ENCODE measurements at regions not wholly inside any gene's neighbourhood (a gene's known extent, or its start where the extent isn't known, plus 50 kb on each side); places are given as distances from the start of the nearest gene placed in this dataset.

GRCh38 chr3:87175732-87176131 lies 51.4 kb upstream of the CHMP2B start:
- no peak for DNase-seq (ENCODE audit: low spot score)

- peak; percentile 2 for DNase-seq (ENCODE audit: low spot score)
These were observed 53.3 kb upstream of the CHMP2B start for GRCh38 chr3:87173776-87174175.

GRCh38 chr3:87173071-87173470 lies 54.0 kb upstream of the CHMP2B start:
- DNase-seq (ENCODE audit: low spot score) = no peak

GRCh38 chr3:87167628-87168456 lies 59.3 kb upstream of the CHMP2B start:
- peak; percentile 58 for DNase-seq (ENCODE audit: low spot score)

- DNase-seq (ENCODE audit: low spot score) = no peak
These were observed 62.9 kb upstream of the CHMP2B start for GRCh38 chr3:87164245-87164644.

- DNase-seq (ENCODE audit: low spot score) = no peak
These were observed 65.3 kb upstream of the CHMP2B start for GRCh38 chr3:87161851-87162250.

- DNase-seq (ENCODE audit: low spot score) = no peak
These were observed 65.7 kb upstream of the CHMP2B start for GRCh38 chr3:87161417-87161816.

- no peak for DNase-seq (ENCODE audit: low spot score)
These were observed 66.1 kb upstream of the CHMP2B start for GRCh38 chr3:87161013-87161412.

GRCh38 chr3:87158823-87159222 lies 68.3 kb upstream of the CHMP2B start:
- DNase-seq (ENCODE audit: low spot score) = no peak

- DNase-seq (ENCODE audit: low spot score) = no peak
These were observed 79.1 kb upstream of the CHMP2B start for GRCh38 chr3:87148020-87148419.

GRCh38 chr3:87147562-87147961 lies 79.5 kb upstream of the CHMP2B start:
- no peak for DNase-seq (ENCODE audit: low spot score)

GRCh38 chr3:87145553-87145952 lies 81.6 kb upstream of the CHMP2B start:
- DNase-seq (ENCODE audit: low spot score) = peak; percentile 46

- no peak for DNase-seq (ENCODE audit: low spot score)
These were observed 91.0 kb upstream of the CHMP2B start for GRCh38 chr3:87136066-87136596.

- no peak for DNase-seq (ENCODE audit: low spot score)
These were observed 91.7 kb upstream of the CHMP2B start for GRCh38 chr3:87135412-87135811.

GRCh38 chr3:87132801-87133200 lies 94.3 kb upstream of the CHMP2B start:
- no peak for DNase-seq (ENCODE audit: low spot score)

GRCh38 chr3:87128006-87128405 lies 99.1 kb upstream of the CHMP2B start:
- no peak for DNase-seq (ENCODE audit: low spot score)

GRCh38 chr3:87127281-87127680 lies 99.8 kb upstream of the CHMP2B start:
- no peak for DNase-seq (ENCODE audit: low spot score)

- DNase-seq (ENCODE audit: low spot score) = no peak
These were observed 100.8 kb upstream of the CHMP2B start for GRCh38 chr3:87126321-87126720.

- no peak for DNase-seq (ENCODE audit: low spot score)
These were observed 102.0 kb upstream of the CHMP2B start for GRCh38 chr3:87125116-87125515.

GRCh38 chr3:87122766-87123165 lies 104.3 kb upstream of the CHMP2B start:
- no peak for DNase-seq (ENCODE audit: low spot score)

- no peak for DNase-seq (ENCODE audit: low spot score)
These were observed 105.3 kb upstream of the CHMP2B start for GRCh38 chr3:87121856-87122255.

GRCh38 chr3:87120881-87121280 lies 106.2 kb upstream of the CHMP2B start:
- DNase-seq (ENCODE audit: low spot score) = no peak

GRCh38 chr3:87120236-87120635 lies 106.9 kb upstream of the CHMP2B start:
- DNase-seq (ENCODE audit: low spot score) = no peak

GRCh38 chr3:87109465-87109864 lies 117.6 kb upstream of the CHMP2B start:
- no peak for DNase-seq (ENCODE audit: low spot score)
